Keratinocyte (primary cell): ENCODE measurements at regions not wholly inside any gene's neighbourhood (a gene's known extent, or its start where the extent isn't known, plus 50 kb on each side); places are given as distances from the start of the nearest gene placed in this dataset.

ENCODE experiments used
- EZH2 ChIP-seq: IDR thresholded peaks from one replicate; pipeline ENCODE4 v1.6.1; 2012; ENCODE audit warnings: inconsistent platforms, mild to moderate bottlenecking, low read length, moderate library complexity
- TF ChIP-seq, protein P1 (sequence below), 3 experiments: IDR thresholded peaks in 1 of 3; conservative IDR thresholded peaks in 1 of 3; optimal IDR thresholded peaks in 1 of 3; 2 replicates in 2 of 3; 3 replicates in 1 of 3; pipeline versions ENCODE3 to v1.5.1; 2011; ENCODE audit warnings: low read length in 3 of 3, mild to moderate bottlenecking in 3 of 3, moderate library complexity in 2 of 3, control low read depth in 1 of 3, inconsistent platforms in 1 of 3; ENCODE audit not compliant: insufficient read depth in 2 of 3; ENCODE audit errors: extremely low read depth in 1 of 3

DNA sequence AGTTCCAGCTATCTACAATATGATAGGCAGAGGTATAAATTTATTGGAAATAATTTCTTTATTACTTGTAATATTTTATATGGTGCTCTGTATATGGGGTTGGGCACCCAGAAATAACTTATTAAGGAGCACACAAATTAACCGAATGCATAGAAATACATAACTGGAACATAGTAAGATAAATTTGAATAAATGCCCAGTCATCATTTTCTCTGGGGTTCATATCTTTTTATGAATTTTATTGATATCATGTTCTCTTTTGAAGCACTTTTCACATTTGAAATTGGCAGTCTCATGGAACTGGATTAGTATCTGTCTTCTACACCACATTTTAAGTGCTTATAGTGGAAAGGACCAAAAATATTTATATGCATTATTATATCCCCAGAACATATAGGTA is 122.0 kb downstream of the PCDH7 start:
- TF ChIP-seq, protein P1, sequence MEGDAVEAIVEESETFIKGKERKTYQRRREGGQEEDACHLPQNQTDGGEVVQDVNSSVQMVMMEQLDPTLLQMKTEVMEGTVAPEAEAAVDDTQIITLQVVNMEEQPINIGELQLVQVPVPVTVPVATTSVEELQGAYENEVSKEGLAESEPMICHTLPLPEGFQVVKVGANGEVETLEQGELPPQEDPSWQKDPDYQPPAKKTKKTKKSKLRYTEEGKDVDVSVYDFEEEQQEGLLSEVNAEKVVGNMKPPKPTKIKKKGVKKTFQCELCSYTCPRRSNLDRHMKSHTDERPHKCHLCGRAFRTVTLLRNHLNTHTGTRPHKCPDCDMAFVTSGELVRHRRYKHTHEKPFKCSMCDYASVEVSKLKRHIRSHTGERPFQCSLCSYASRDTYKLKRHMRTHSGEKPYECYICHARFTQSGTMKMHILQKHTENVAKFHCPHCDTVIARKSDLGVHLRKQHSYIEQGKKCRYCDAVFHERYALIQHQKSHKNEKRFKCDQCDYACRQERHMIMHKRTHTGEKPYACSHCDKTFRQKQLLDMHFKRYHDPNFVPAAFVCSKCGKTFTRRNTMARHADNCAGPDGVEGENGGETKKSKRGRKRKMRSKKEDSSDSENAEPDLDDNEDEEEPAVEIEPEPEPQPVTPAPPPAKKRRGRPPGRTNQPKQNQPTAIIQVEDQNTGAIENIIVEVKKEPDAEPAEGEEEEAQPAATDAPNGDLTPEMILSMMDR (optimal IDR thresholded peaks at IDR 0.05 in 1 of 3, IDR thresholded peaks at IDR 0.05 in 1 of 3, conservative IDR thresholded peaks at IDR 0.05 in 1 of 3; ENCODE audit: extremely low read depth in 1 of 3, insufficient read depth in 2 of 3, low read length in 3 of 3): no peak
- TF ChIP-seq EZH2: no peak
